Smooth muscle cell (in vitro differentiated cells): ENCODE measurements at regions not wholly inside any gene's neighbourhood (a gene's known extent, or its start where the extent isn't known, plus 50 kb on each side); places are given as distances from the start of the nearest gene placed in this dataset.

ENCODE experiments used
- DNase-seq: peaks from one replicate; lab custom pipeline; 2025; ENCODE audit not compliant: unreplicated experiment; lab: John Stamatoyannopoulos, UW
- H2AFZ ChIP-seq: fragments of 200-600 bp; sonication (generic); 2 replicates; pipeline ENCODE4 v1.6.0; 2016; ENCODE audit warnings: antibody characterized with exemption, low read depth, mild to moderate bottlenecking
- H3F3A ChIP-seq: fragments of 200-600 bp; sonication (generic); 2 replicates; pipeline ENCODE4 v1.6.0; 2017; ENCODE audit warnings: antibody characterized with exemption, low read depth
- H3K27ac ChIP-seq: fragments of 200-600 bp; sonication (generic); 2 replicates; pipeline ENCODE4 v1.5.1; 2016; ENCODE audit warnings: low read depth, mild to moderate bottlenecking
- H3K27me3 ChIP-seq: fragments of 200-600 bp; sonication (generic); 2 replicates; pipeline ENCODE4 v1.6.1; 2016; ENCODE audit warnings: low read depth, mild to moderate bottlenecking
- H3K36me3 ChIP-seq: fragments of 200-600 bp; sonication (generic); 2 replicates; pipeline ENCODE4 v1.5.1; 2016; ENCODE audit warnings: low read depth
- H3K4me1 ChIP-seq: fragments of 200-600 bp; sonication (generic); 2 replicates; pipeline ENCODE4 v1.5.1; 2016; ENCODE audit warnings: low read depth
- H3K4me2 ChIP-seq: fragments of 200-600 bp; sonication (generic); 2 replicates; pipeline ENCODE4 v1.6.0; 2016; ENCODE audit warnings: mild to moderate bottlenecking
- H3K4me3 ChIP-seq: fragments of 200-600 bp; sonication (generic); 2 replicates; pipeline ENCODE4 v1.5.1; 2016; ENCODE audit warnings: mild to moderate bottlenecking
- H3K79me2 ChIP-seq: fragments of 200-600 bp; sonication (generic); 2 replicates; pipeline ENCODE4 v1.6.0; 2016; ENCODE audit warnings: low read depth, mild to moderate bottlenecking
- H3K9ac ChIP-seq: fragments of 200-600 bp; sonication (generic); 2 replicates; pipeline ENCODE4 v1.6.0; 2016; ENCODE audit warnings: low read depth
- H3K9me3 ChIP-seq: fragments of 200-600 bp; sonication (generic); replicated peaks from 2 replicates; pipeline ENCODE4 v1.5.1; 2016; ENCODE audit warnings: low read depth
- H4K20me1 ChIP-seq: fragments of 200-600 bp; sonication (generic); 2 replicates; pipeline ENCODE4 v1.6.0; 2016; ENCODE audit warnings: low read depth
- CTCF ChIP-seq: fragments of 200-600 bp; sonication (generic); IDR thresholded peaks from 2 replicates; pipeline ENCODE4 v1.5.1; 2017; ENCODE audit warnings: borderline replicate concordance, mild to moderate bottlenecking, antibody characterized with exemption; ENCODE audit not compliant: insufficient read depth, poor library complexity, severe bottlenecking
- WGBS: methylation state at CpG from one replicate; pipeline ENCODE4 v1.1.7; 2016; ENCODE audit warnings: low lambda C conversion rate; 5-methylcytosine and 5-hydroxymethylcytosine counted together

GRCh38 chr13:39967199-39967959 lies 311.9 kb downstream of the COG6 start:
- Histone ChIP-seq H3F3A (no peaks in the 10 kb centered on the region), H3K27me3 (no peaks in the 10 kb centered on the region), H3K79me2 (no peaks in the 10 kb centered on the region), H3K9me3 (no peaks in the 10 kb centered on the region), H3K27ac (no peak overlapping the region), H4K20me1 (no peaks in the 10 kb centered on the region), H3K36me3 (no peaks in the 10 kb centered on the region), H3K4me2 (no peak overlapping the region), H3K9ac (no peak overlapping the region), H3K4me1 (peaks cover 25% of the 10 kb centered on the region), H3K4me3 (no peak overlapping the region), H2AFZ (no peak overlapping the region)
- TF ChIP-seq CTCF = no peak
- 96% methylated on average over 4 of the region's 4 CpGs for WGBS
- DNase-seq = no peak

- no peaks in the 10 kb centered on the region for H4K20me1 ChIP-seq
- H3K27me3 ChIP-seq = no peaks in the 10 kb centered on the region
- no peaks in the 10 kb centered on the region for H3K79me2 ChIP-seq
- no peak overlapping the region for H2AFZ ChIP-seq
- H3K4me2 ChIP-seq = peak overlapping the region; percentile 16
- no peak overlapping the region for H3K9ac ChIP-seq
- no peaks in the 10 kb centered on the region for H3K9me3 ChIP-seq
- no peak overlapping the region for H3K4me3 ChIP-seq
- H3K36me3 ChIP-seq = no peaks in the 10 kb centered on the region
- no peak for TF ChIP-seq CTCF
- 67% methylated on average over 6 of the region's 6 CpGs for WGBS
- H3K4me1 ChIP-seq = peaks cover 25% of the 10 kb centered on the region
- no peak overlapping the region for H3K27ac ChIP-seq
- no peak for DNase-seq
- H3F3A ChIP-seq = no peaks in the 10 kb centered on the region
These were observed 313.4 kb downstream of the COG6 start for GRCh38 chr13:39968646-39969475.

GRCh38 chr13:39970177-39970846 lies 314.9 kb downstream of the COG6 start:
- no peaks in the 10 kb centered on the region for H4K20me1 ChIP-seq
- peaks cover 25% of the 10 kb centered on the region for H3K4me1 ChIP-seq
- no peak overlapping the region for H2AFZ ChIP-seq
- no peak overlapping the region for H3K4me3 ChIP-seq
- no peak overlapping the region for H3K4me2 ChIP-seq
- H3K9me3 ChIP-seq = no peaks in the 10 kb centered on the region
- H3F3A ChIP-seq = no peaks in the 10 kb centered on the region
- no peaks in the 10 kb centered on the region for H3K27me3 ChIP-seq
- TF ChIP-seq CTCF = no peak
- WGBS = 82% methylated on average over 6 of the region's 6 CpGs
- no peaks in the 10 kb centered on the region for H3K79me2 ChIP-seq
- no peak overlapping the region for H3K27ac ChIP-seq
- DNase-seq = no peak
- no peak overlapping the region for H3K9ac ChIP-seq
- H3K36me3 ChIP-seq = no peaks in the 10 kb centered on the region
